ENCODE measurements at regions not wholly inside any gene's neighbourhood (a gene's known extent, or its start where the extent isn't known, plus 50 kb on each side); places are given as distances from the start of the nearest gene placed in this dataset.
"Not testable (repeated sequence)": the region's sequence is repeated elsewhere in the genome, so short reads cannot be mapped to it uniquely, and the experiment has no call there.

DNA sequence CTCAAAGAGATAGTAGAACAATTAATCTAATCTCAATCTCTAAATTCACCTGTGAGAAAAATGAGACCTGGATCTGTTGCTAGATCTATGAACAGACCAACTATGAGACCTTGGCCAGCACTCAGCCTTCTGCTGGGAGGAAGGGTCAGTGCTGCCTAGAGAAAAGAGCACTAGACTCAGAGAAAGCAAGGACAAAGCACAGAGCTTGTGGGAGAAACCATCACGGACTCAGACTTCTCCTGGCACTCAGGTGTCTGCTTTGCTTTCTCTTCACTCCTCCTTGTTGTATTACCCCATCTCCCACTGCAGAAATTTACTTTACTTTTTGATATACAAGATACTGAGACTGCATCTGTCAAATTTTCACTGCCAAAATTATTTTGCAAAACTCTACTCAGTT is 890.0 kb upstream of the NUDT12 start:
- DNase-seq (ENCODE audit: low spot score): no peak

GRCh38 chr5:104451911-104452310 is 889.3 kb upstream of the NUDT12 start:
- not testable (repeated sequence) for DNase-seq (ENCODE audit: low spot score)

GRCh38 chr5:104444656-104445055 is 882.1 kb upstream of the NUDT12 start:
- DNase-seq (ENCODE audit: low spot score): no peak

GRCh38 chr5:104443706-104444105 is 881.1 kb upstream of the NUDT12 start:
- DNase-seq (ENCODE audit: low spot score): no peak

GRCh38 chr5:104431981-104432380 is 869.4 kb upstream of the NUDT12 start:
- DNase-seq (ENCODE audit: low spot score): peak; percentile 71

DNA sequence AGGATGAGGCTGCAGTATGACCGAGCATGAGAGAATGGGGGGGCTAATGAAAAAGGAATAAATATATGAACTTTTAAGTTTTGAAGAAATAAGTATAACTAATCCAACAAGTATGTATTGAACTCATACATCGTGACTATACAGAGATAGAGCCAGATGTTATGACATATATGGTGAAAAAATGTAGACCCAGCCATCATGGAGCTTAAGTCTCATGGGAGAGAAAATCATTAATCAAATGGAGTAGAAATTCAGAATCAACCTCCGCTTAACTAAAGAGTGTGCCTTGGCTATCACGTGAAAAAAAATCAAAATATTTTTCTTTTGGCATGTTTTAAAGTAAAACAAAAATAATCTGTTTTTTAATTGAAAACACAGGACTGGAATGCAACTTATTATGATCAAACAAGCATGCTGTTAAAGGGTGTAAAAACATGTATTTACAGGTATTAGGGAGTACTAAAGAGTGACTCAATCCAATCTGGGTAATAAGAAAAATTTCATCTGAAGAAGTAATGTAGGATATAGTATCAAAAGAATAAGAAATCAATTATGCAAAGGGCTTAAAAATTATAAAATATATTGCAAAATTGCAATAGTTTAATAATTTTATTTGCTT is 868.5 kb upstream of the NUDT12 start:
- DNase-seq (ENCODE audit: low spot score): no peak

- DNase-seq (ENCODE audit: low spot score): no peak
Measured at GRCh38 chr5:104429911-104430310, 867.3 kb upstream of the NUDT12 start.

DNA sequence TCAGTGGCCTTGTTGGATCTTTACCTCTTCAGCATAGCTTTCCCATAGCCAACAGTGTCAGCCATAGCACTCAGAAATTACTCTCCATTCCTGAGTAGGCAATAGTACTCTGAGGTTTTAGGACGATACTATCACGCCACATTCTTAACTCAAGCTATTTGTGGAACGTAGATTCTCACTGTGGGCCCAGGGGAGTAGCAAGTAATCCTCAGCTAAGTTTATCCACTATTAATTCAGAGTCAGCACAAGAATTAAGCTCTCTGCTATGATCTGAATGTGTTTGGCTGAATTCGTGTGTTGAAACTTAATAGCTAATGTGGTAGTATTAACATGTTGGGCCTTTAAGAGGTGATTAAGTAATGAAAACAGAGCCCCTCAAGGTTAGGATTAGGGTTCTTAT is 858.8 kb upstream of the NUDT12 start:
- DNase-seq (ENCODE audit: low spot score): peak; percentile 38

- DNase-seq (ENCODE audit: low spot score): no peak
Measured at GRCh38 chr5:104418056-104418455, 855.5 kb upstream of the NUDT12 start.

- DNase-seq (ENCODE audit: low spot score): peak; percentile 43
Measured at GRCh38 chr5:104412649-104413240, 850.2 kb upstream of the NUDT12 start.

- no peak for DNase-seq (ENCODE audit: low spot score)
Measured at GRCh38 chr5:104400941-104401340, 838.4 kb upstream of the NUDT12 start.

GRCh38 chr5:104385906-104386305 is 823.3 kb upstream of the NUDT12 start:
- no peak for DNase-seq (ENCODE audit: low spot score)

DNA sequence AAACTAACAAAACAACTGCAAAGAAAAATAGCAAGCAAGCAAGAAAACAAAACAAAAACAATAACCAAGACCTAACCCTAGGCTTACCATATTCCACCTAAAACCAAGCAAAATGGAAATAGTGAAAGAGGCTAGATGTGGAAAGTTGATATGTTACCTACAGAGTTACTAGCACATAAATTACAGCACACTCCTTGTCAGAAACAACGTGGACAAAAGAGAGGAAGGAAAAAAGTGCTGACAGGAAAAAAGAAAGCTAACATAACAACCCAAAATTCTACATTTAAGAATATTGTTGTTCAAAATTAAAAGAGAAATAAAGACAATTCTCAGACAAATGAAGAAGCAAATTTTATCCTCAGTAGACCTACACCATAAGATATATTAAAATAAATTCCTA is 812.8 kb upstream of the NUDT12 start:
- no peak for DNase-seq (ENCODE audit: low spot score)

DNA sequence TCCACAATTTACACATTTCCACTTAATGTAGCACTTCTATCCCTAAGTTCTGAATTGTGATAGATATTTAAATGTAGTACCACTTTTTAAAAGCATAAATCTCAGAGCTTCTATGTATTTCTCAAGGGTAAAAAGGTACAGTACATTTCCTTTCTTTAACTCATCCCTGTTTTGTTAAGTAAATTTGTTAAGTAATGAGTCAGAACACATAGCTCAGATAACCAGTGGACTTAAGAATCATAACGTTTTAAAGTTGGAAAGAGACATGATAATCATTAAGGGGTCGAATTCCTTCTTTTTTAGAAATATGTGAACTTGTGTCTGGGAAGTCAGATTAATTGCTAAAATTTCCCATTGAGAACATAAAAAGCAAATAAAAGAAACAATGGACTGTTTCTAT is 810.2 kb upstream of the NUDT12 start:
- no peak for DNase-seq (ENCODE audit: low spot score)

- no peak for DNase-seq (ENCODE audit: low spot score)
Measured at GRCh38 chr5:104372376-104372775, 809.8 kb upstream of the NUDT12 start.

DNA sequence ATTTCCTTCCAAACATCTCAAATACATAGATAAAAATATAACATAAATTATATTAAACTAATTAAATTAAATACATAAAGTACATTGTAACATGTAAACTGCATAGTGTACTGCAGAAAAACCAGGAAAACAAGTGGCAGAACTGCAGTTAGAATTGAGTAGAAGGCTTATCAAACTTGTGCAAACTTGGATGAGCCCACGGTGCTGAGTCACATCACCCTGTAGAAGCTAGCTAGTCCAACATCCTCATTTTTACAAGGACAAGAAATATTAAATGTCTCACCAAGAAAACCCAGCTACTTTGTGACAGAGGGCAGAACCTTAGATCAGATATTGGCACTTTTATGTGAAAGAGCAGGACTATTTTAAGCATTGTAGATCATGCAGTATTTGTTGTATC is 807.9 kb upstream of the NUDT12 start:
- DNase-seq (ENCODE audit: low spot score): no peak

DNA sequence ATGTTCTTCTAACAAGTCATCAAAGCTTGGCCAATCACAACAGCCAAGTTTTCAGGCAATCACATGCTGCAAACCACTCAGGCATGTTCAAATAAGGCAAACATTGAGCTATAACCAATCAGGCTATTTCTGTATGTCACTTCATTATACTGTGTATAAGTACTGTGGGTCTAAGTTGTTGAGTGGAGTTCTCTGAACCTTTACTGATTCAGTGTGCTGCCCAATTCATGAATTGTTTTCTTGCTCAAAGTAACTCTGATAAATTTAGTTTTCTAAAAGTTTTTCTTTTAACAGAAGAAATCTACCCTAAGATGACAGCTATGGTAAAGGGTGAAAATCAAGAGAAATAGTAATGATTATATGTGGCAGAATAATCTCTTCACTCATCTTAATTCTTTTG is 805.4 kb upstream of the NUDT12 start:
- DNase-seq (ENCODE audit: low spot score): no peak

- no peak for DNase-seq (ENCODE audit: low spot score)
Measured at GRCh38 chr5:104363567-104363966, 801.0 kb upstream of the NUDT12 start.

GRCh38 chr5:104361932-104362331 is 799.3 kb upstream of the NUDT12 start:
- no peak for DNase-seq (ENCODE audit: low spot score)

DNA sequence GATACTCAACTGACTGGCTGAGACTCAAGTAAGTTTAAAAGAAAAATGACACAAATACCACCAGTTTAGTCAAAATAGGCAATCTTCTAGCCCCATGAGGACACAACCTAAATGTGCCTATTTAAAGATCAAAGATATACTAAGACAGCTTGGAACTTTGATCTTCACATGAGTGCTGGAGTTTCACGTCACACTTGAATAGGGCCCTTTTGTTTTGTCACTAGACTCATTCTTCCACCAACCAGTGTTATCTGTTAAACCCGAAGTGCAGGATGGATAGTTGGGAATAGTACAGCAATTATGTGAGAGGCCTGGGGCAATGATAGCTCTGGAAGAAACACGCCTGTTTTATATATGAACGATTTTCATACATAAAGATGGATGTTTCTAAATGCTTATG is 792.8 kb upstream of the NUDT12 start:
- DNase-seq (ENCODE audit: low spot score): no peak

- DNase-seq (ENCODE audit: low spot score): no peak
Measured at GRCh38 chr5:104353371-104353770, 790.8 kb upstream of the NUDT12 start.

GRCh38 chr5:104352954-104353353 is 790.4 kb upstream of the NUDT12 start:
- DNase-seq (ENCODE audit: low spot score): no peak

GRCh38 chr5:104347119-104347708 is 784.6 kb upstream of the NUDT12 start:
- peak; percentile 10 for DNase-seq (ENCODE audit: low spot score)
